ENCODE measurements at regions not wholly inside any gene's neighbourhood (a gene's known extent, or its start where the extent isn't known, plus 50 kb on each side); places are given as distances from the start of the nearest gene placed in this dataset.

GRCh38 chr6:18053555-18054445 is 66.4 kb upstream of the KIF13A start:
- no peak for TF ChIP-seq POLR2AphosphoS5 (IDR thresholded peaks at IDR 0.05)
- no peak for TF ChIP-seq CTCF (IDR thresholded peaks at IDR 0.05 in 8 of 11, conservative IDR thresholded peaks at IDR 0.05 in 3 of 11)
- no peak for TF ChIP-seq POLR2A (IDR thresholded peaks at IDR 0.05)
- intact Hi-C loops (cut with DNase I; ENCODE audit: low total_unique reads) = no loop called here
- H3K4me1 ChIP-seq = peaks cover 0 to 8% (median 0%) of the 10 kb centered on the region in 6 donors
- no peak for DNase-seq
- H3K4me3 ChIP-seq = peak overlapping the region in 2 of 8 donors; percentile 10 to 23
- H3K36me3 ChIP-seq = no peaks in the 10 kb centered on the region
- no peaks in the 10 kb centered on the region for H3K27me3 ChIP-seq (replicated peaks in 1 of 7)
- H3K9me3 ChIP-seq = no peaks in the 10 kb centered on the region
- 68 to 78% (median 70%) methylated on average over 6 of the region's 6 CpGs for WGBS, 5 donors
- H3K27ac ChIP-seq = peak overlapping the region in 3 of 8 donors; percentile 5 to 41 (median 34)

- 61 to 70% (median 67%) methylated on average over 7 of the region's 7 CpGs for WGBS, 5 donors
- intact Hi-C loops (cut with DNase I; ENCODE audit: low total_unique reads) = no loop called here
- peak overlapping the region in 2 of 8 donors; percentile 10 to 23 for H3K4me3 ChIP-seq
- no peak for DNase-seq
- peaks cover 0 to 8% (median 0%) of the 10 kb centered on the region in 6 donors for H3K4me1 ChIP-seq
- no peaks in the 10 kb centered on the region for H3K27me3 ChIP-seq (replicated peaks in 1 of 7)
- H3K27ac ChIP-seq = peak overlapping the region in 2 of 8 donors; percentile 34 to 41
- no peaks in the 10 kb centered on the region for H3K36me3 ChIP-seq
- no peaks in the 10 kb centered on the region for H3K9me3 ChIP-seq
- TF ChIP-seq POLR2AphosphoS5 (IDR thresholded peaks at IDR 0.05) (no peak), CTCF (IDR thresholded peaks at IDR 0.05 in 8 of 11, conservative IDR thresholded peaks at IDR 0.05 in 3 of 11) (no peak), POLR2A (IDR thresholded peaks at IDR 0.05) (no peak)
Observed at GRCh38 chr6:18053078-18053477, 65.6 kb upstream of the KIF13A start.

GRCh38 chr6:18049646-18050045 is 62.2 kb upstream of the KIF13A start:
- intact Hi-C loops (cut with DNase I; ENCODE audit: low total_unique reads) = no loop called here
- no peak for TF ChIP-seq CTCF (IDR thresholded peaks at IDR 0.05 in 8 of 11, conservative IDR thresholded peaks at IDR 0.05 in 3 of 11)
- TF ChIP-seq POLR2AphosphoS5 (IDR thresholded peaks at IDR 0.05) = no peak
- TF ChIP-seq POLR2A (IDR thresholded peaks at IDR 0.05) = no peak
- no peaks in the 10 kb centered on the region for H3K36me3 ChIP-seq
- no peak overlapping the region for H3K27ac ChIP-seq
- H3K4me1 ChIP-seq = peaks cover 0 to 8% (median 0%) of the 10 kb centered on the region in 6 donors
- H3K9me3 ChIP-seq = no peaks in the 10 kb centered on the region
- H3K4me3 ChIP-seq = no peak overlapping the region
- H3K27me3 ChIP-seq (replicated peaks in 1 of 7) = no peaks in the 10 kb centered on the region
- DNase-seq = no peak
- WGBS, 5 donors = 86 to 93% (median 91%) methylated on average over 2 of the region's 2 CpGs

- no peak overlapping the region for H3K27ac ChIP-seq
- 67 to 85% (median 77%) methylated on average over 4 of the region's 4 CpGs for WGBS, 5 donors
- no peak for DNase-seq
Observed at GRCh38 chr6:18048953-18049630, 61.7 kb upstream of the KIF13A start.

More at GRCh38 chr6:18048953-18049630, 61.7 kb upstream of the KIF13A start:
- Histone ChIP-seq H3K27me3 (replicated peaks in 1 of 7) (no peaks in the 10 kb centered on the region), H3K9me3 (no peaks in the 10 kb centered on the region), H3K4me1 (peaks cover 0 to 8% (median 0%) of the 10 kb centered on the region in 6 donors), H3K36me3 (no peaks in the 10 kb centered on the region), H3K4me3 (no peak overlapping the region)
- intact Hi-C loops (cut with DNase I; ENCODE audit: low total_unique reads) = no loop called here
- TF ChIP-seq POLR2A (IDR thresholded peaks at IDR 0.05) (no peak), POLR2AphosphoS5 (IDR thresholded peaks at IDR 0.05) (no peak), CTCF (IDR thresholded peaks at IDR 0.05 in 8 of 11, conservative IDR thresholded peaks at IDR 0.05 in 3 of 11) (no peak)

All from spleen (tissue), 11 donors.